ENCODE measurements at regions not wholly inside any gene's neighbourhood (a gene's known extent, or its start where the extent isn't known, plus 50 kb on each side); places are given as distances from the start of the nearest gene placed in this dataset.

- H3K27me3 ChIP-seq = peaks cover 76% of the 10 kb centered on the region
- no peaks in the 10 kb centered on the region for H3K36me3 ChIP-seq
- no peaks in the 10 kb centered on the region for H3K9me3 ChIP-seq
- H3K4me3 ChIP-seq (ENCODE audit: low read depth in 1 of 2, low read length in 1 of 2) = no peak overlapping the region
- no peak for TF ChIP-seq CTCF (IDR thresholded peaks at IDR 0.05)
- no peak overlapping the region for H3K27ac ChIP-seq
- peaks cover 0 to 13% of the 10 kb centered on the region in 2 experiments for H3K4me1 ChIP-seq (ENCODE audit: control insufficient read depth in 1 of 2, insufficient read depth in 1 of 2, low read depth in 1 of 2, low read length in 1 of 2)
Measured at GRCh38 chr6:33860006-33860405, 56.2 kb upstream of the MLN start.

GRCh38 chr6:33858804-33859505 is 55.2 kb upstream of the MLN start:
- Histone ChIP-seq H3K4me1 (ENCODE audit: control insufficient read depth in 1 of 2, insufficient read depth in 1 of 2, low read depth in 1 of 2, low read length in 1 of 2) (peaks cover 0 to 13% of the 10 kb centered on the region in 2 experiments), H3K36me3 (no peaks in the 10 kb centered on the region), H3K27me3 (peaks cover 84% of the 10 kb centered on the region), H3K27ac (no peak overlapping the region), H3K4me3 (ENCODE audit: low read depth in 1 of 2, low read length in 1 of 2) (no peak overlapping the region), H3K9me3 (no peaks in the 10 kb centered on the region)
- no peak for TF ChIP-seq CTCF (IDR thresholded peaks at IDR 0.05)

GRCh38 chr6:33857932-33858475 is 54.2 kb upstream of the MLN start:
- Histone ChIP-seq H3K27me3 (peaks cover 88% of the 10 kb centered on the region), H3K4me1 (ENCODE audit: control insufficient read depth in 1 of 2, insufficient read depth in 1 of 2, low read depth in 1 of 2, low read length in 1 of 2) (peaks cover 0 to 13% of the 10 kb centered on the region in 2 experiments), H3K9me3 (no peaks in the 10 kb centered on the region), H3K27ac (no peak overlapping the region), H3K36me3 (no peaks in the 10 kb centered on the region), H3K4me3 (ENCODE audit: low read depth in 1 of 2, low read length in 1 of 2) (no peak overlapping the region)
- no peak for TF ChIP-seq CTCF (IDR thresholded peaks at IDR 0.05)

GRCh38 chr6:33857093-33857931 is 53.5 kb upstream of the MLN start:
- Histone ChIP-seq H3K36me3 (no peaks in the 10 kb centered on the region), H3K27ac (no peak overlapping the region), H3K9me3 (no peaks in the 10 kb centered on the region), H3K4me3 (ENCODE audit: low read depth in 1 of 2, low read length in 1 of 2) (no peak overlapping the region), H3K4me1 (ENCODE audit: control insufficient read depth in 1 of 2, insufficient read depth in 1 of 2, low read depth in 1 of 2, low read length in 1 of 2) (peaks cover 0 to 13% of the 10 kb centered on the region in 2 experiments), H3K27me3 (peaks cover 95% of the 10 kb centered on the region)
- TF ChIP-seq CTCF (IDR thresholded peaks at IDR 0.05) = no peak

- H3K9me3 ChIP-seq = no peaks in the 10 kb centered on the region
- no peaks in the 10 kb centered on the region for H3K36me3 ChIP-seq
- no peak for TF ChIP-seq CTCF (IDR thresholded peaks at IDR 0.05)
- H3K4me3 ChIP-seq (ENCODE audit: low read depth in 1 of 2, low read length in 1 of 2) = no peak overlapping the region
- peaks cover 0 to 10% of the 10 kb centered on the region in 2 experiments for H3K4me1 ChIP-seq (ENCODE audit: control insufficient read depth in 1 of 2, insufficient read depth in 1 of 2, low read depth in 1 of 2, low read length in 1 of 2)
- peaks cover 96% of the 10 kb centered on the region for H3K27me3 ChIP-seq
- H3K27ac ChIP-seq = no peak overlapping the region
Measured at GRCh38 chr6:33856655-33857054, 52.9 kb upstream of the MLN start.
